Thoracic aorta (tissue), 2 donors: ENCODE measurements at regions not wholly inside any gene's neighbourhood (a gene's known extent, or its start where the extent isn't known, plus 50 kb on each side); places are given as distances from the start of the nearest gene placed in this dataset.

Source experiments
- ATAC-seq: fragments of 150-250 bp; one replicate; pipeline ENCODE4 v1.8.0; 2017; ENCODE audit warnings: low read depth; ENCODE audit not compliant: insufficient number of reproducible peaks, low FRiP score
- DNase-seq: peaks from one replicate; pipeline ENCODE4 v3.0.0-alpha.2; 2020; ENCODE audit warnings: low spot score
- H3K27ac ChIP-seq, 2 donors: fragments of 200-600 bp; sonication (generic); 1 replicate in 1 of 2; 2 replicates in 1 of 2; pipeline ENCODE4 v1.5.1; 2016; ENCODE audit warnings: mild to moderate bottlenecking in 2 of 2, moderate library complexity in 2 of 2
- H3K27me3 ChIP-seq: fragments of 200-600 bp; sonication (generic); replicated peaks from 2 replicates; pipeline ENCODE4 v1.6.0; 2016; ENCODE audit warnings: mild to moderate bottlenecking; ENCODE audit not compliant: insufficient read depth
- H3K36me3 ChIP-seq: fragments of 200-600 bp; sonication (generic); one replicate; pipeline ENCODE4 v1.5.1; 2016
- H3K4me1 ChIP-seq, 2 donors: fragments of 200-600 bp; sonication (generic); 1 replicate in 1 of 2; 2 replicates in 1 of 2; pipeline versions ENCODE4 v1.5.1 to v1.6.0; 2016; ENCODE audit warnings: low read depth in 2 of 2, mild to moderate bottlenecking in 1 of 2; ENCODE audit not compliant: control insufficient read depth in 1 of 2
- H3K4me3 ChIP-seq: fragments of 200-600 bp; sonication (generic); 2 replicates; pipeline ENCODE4 v1.5.1; 2016; ENCODE audit warnings: mild to moderate bottlenecking
- H3K9me3 ChIP-seq: fragments of 200-600 bp; sonication (generic); 2 replicates; pipeline ENCODE4 v1.5.1; 2016
- TF ChIP-seq, protein P1 (sequence below): fragments of 200-600 bp; sonication (generic); IDR thresholded peaks from one replicate; pipeline ENCODE4 v1.5.1; 2019; ENCODE audit warnings: antibody characterized with exemption

GRCh38 chr22:26792522-26792921 is 135.1 kb downstream of the MIAT start:
- H3K27me3 ChIP-seq, result no peaks in the 10 kb centered on the region
- ATAC-seq, result no peak
- TF ChIP-seq, protein P1, sequence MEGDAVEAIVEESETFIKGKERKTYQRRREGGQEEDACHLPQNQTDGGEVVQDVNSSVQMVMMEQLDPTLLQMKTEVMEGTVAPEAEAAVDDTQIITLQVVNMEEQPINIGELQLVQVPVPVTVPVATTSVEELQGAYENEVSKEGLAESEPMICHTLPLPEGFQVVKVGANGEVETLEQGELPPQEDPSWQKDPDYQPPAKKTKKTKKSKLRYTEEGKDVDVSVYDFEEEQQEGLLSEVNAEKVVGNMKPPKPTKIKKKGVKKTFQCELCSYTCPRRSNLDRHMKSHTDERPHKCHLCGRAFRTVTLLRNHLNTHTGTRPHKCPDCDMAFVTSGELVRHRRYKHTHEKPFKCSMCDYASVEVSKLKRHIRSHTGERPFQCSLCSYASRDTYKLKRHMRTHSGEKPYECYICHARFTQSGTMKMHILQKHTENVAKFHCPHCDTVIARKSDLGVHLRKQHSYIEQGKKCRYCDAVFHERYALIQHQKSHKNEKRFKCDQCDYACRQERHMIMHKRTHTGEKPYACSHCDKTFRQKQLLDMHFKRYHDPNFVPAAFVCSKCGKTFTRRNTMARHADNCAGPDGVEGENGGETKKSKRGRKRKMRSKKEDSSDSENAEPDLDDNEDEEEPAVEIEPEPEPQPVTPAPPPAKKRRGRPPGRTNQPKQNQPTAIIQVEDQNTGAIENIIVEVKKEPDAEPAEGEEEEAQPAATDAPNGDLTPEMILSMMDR, result no peak

DNA sequence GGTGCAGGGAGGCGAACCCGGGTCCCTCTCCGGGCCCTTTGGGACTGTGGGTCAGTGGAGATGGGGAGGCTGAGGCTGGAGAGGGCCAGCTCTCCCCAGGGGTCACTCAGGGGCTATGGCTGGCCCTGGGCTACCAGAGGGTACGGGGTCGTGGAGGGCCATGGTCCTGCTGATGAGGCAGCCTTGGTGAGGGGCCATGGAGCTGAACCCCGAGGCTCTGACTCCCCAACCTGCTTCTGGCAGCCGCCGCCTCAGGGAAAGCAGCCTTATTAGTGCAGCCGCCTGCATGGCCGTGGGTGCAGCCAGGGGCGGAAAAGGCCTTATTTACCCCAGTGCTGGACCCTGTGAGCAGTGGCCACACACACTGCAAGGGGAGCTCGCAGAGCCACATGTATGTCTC is 139.4 kb downstream of the MIAT start:
- TF ChIP-seq, protein P1, result no peak
- no peaks in the 10 kb centered on the region for H3K4me1 ChIP-seq
- ATAC-seq, result no peak

More at GRCh38 chr22:26792522-26792921, 135.1 kb downstream of the MIAT start:
- no peaks in the 10 kb centered on the region for H3K4me1 ChIP-seq
- no peak for DNase-seq
- H3K9me3 ChIP-seq, result no peaks in the 10 kb centered on the region
- H3K36me3 ChIP-seq, result peaks cover 6% of the 10 kb centered on the region
- H3K4me3 ChIP-seq, result no peak overlapping the region
- H3K27ac ChIP-seq, result no peak overlapping the region

DNA sequence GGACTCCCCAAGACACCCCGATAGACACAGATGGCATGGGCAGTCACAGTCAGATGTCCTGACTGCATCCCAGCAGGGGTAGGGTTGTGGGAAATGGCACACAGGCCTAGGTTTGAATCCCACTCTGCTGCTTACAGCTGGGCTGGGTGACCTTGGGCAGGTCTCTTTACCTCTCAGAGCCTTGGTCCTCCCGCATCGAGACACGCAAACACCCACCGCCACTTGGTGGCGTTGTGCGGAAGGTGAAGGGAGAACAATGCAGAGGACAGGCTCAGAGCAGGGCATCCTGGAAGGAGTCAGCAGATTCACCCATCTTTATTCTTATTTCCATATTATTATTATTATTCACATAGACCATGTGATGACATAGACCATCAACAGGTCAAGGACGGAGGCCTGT is 140.5 kb downstream of the MIAT start:
- Histone ChIP-seq H3K9me3 (no peaks in the 10 kb centered on the region), H3K4me1 (no peaks in the 10 kb centered on the region), H3K36me3 (peaks cover 3% of the 10 kb centered on the region), H3K27me3 (no peaks in the 10 kb centered on the region), H3K27ac (no peak overlapping the region), H3K4me3 (no peak overlapping the region)
- DNase-seq (no peak), ATAC-seq (no peak)
- TF ChIP-seq, protein P1, result no peak

More for the DNA sequence above, 139.4 kb downstream of the MIAT start:
- peaks cover 3% of the 10 kb centered on the region for H3K36me3 ChIP-seq
- no peaks in the 10 kb centered on the region for H3K27me3 ChIP-seq
- no peaks in the 10 kb centered on the region for H3K9me3 ChIP-seq
- no peak for DNase-seq
- no peak overlapping the region for H3K27ac ChIP-seq
- H3K4me3 ChIP-seq, result no peak overlapping the region

- Histone ChIP-seq H3K27ac (no peak overlapping the region), H3K4me1 (no peaks in the 10 kb centered on the region), H3K36me3 (peaks cover 3% of the 10 kb centered on the region), H3K4me3 (no peak overlapping the region), H3K9me3 (no peaks in the 10 kb centered on the region), H3K27me3 (no peaks in the 10 kb centered on the region)
- no peak for ATAC-seq
- no peak for DNase-seq
- TF ChIP-seq, protein P1, result no peak
Measured at GRCh38 chr22:26798462-26799065, 141.2 kb downstream of the MIAT start.

- ATAC-seq, result no peak
- TF ChIP-seq, protein P1, result no peak
Measured at GRCh38 chr22:26800858-26801257, 143.5 kb downstream of the MIAT start.

More at GRCh38 chr22:26800858-26801257, 143.5 kb downstream of the MIAT start:
- H3K36me3 ChIP-seq, result no peaks in the 10 kb centered on the region
- DNase-seq, result no peak
- H3K4me1 ChIP-seq, result no peaks in the 10 kb centered on the region
- H3K27ac ChIP-seq, result no peak overlapping the region
- H3K27me3 ChIP-seq, result no peaks in the 10 kb centered on the region
- no peaks in the 10 kb centered on the region for H3K9me3 ChIP-seq
- H3K4me3 ChIP-seq, result no peak overlapping the region
